Vagina (tissue), 2 donors: ENCODE measurements at regions not wholly inside any gene's neighbourhood (a gene's known extent, or its start where the extent isn't known, plus 50 kb on each side); places are given as distances from the start of the nearest gene placed in this dataset.

ENCODE experiments used
- DNase-seq, 2 donors: peaks; one replicate each; pipeline ENCODE4 v3.0.0-alpha.2; 2017; ENCODE audit errors: extremely low spot score in 2 of 2
- H3K27ac ChIP-seq: fragments of 200-600 bp; sonication (generic); one replicate; pipeline ENCODE4 v1.5.1; 2019
- H3K27me3 ChIP-seq: fragments of 200-600 bp; sonication (generic); one replicate; pipeline ENCODE4 v1.5.1; 2019
- H3K36me3 ChIP-seq, 2 donors: fragments of 200-600 bp; sonication (generic); one replicate each; pipeline ENCODE4 v1.5.1; 2017 to 2019
- H3K4me1 ChIP-seq: fragments of 200-600 bp; sonication (generic); one replicate; pipeline ENCODE4 v1.5.1; 2019
- H3K4me3 ChIP-seq, 2 donors: fragments of 200-600 bp; sonication (generic); 1 replicate in 1 of 2; 2 replicates in 1 of 2; pipeline ENCODE4 v1.5.1; 2016 to 2019
- H3K9me3 ChIP-seq: fragments of 200-600 bp; sonication (generic); one replicate; pipeline ENCODE4 v1.5.1; 2019
- CTCF ChIP-seq, 3 experiments: fragments of 450-650 bp in 2 of 3; fragments of 200-600 bp in 1 of 3; sonication (generic) in 1 of 3; IDR thresholded peaks; one replicate each; pipeline ENCODE4 v1.5.1; 2017 to 2019; ENCODE audit warnings: antibody characterized with exemption in 3 of 3, mild to moderate bottlenecking in 2 of 3, moderate library complexity in 2 of 3
- POLR2A ChIP-seq, 2 donors: fragments of 450-650 bp; IDR thresholded peaks; one replicate each; pipeline ENCODE4 v1.6.1; 2017; ENCODE audit warnings: antibody characterized with exemption in 2 of 2, mild to moderate bottlenecking in 2 of 2, moderate library complexity in 2 of 2
- POLR2AphosphoS5 ChIP-seq, 2 donors: sonication (generic); formaldehyde crosslinking; IDR thresholded peaks; one replicate each; pipeline ENCODE4 v1.9.0; 2017; ENCODE audit warnings: antibody characterized with exemption in 2 of 2, mild to moderate bottlenecking in 2 of 2, low read depth in 1 of 2; ENCODE audit not compliant: insufficient read depth in 1 of 2
- intact Hi-C: fragments of 100-400 bp; cut with DNase I; formaldehyde crosslinking; loops from one replicate; pipeline ENCODE4 v1.15.1; 2023

- no peaks in the 10 kb centered on the region for H3K4me1 ChIP-seq
- intact Hi-C loops: no loop called here
- no peak for DNase-seq
- TF ChIP-seq POLR2AphosphoS5 (IDR thresholded peaks at IDR 0.05; ENCODE audit: insufficient read depth in 1 of 2, low read depth in 1 of 2): no peak
- no peak for TF ChIP-seq CTCF (IDR thresholded peaks at IDR 0.05)
- TF ChIP-seq POLR2A (IDR thresholded peaks at IDR 0.05): no peak
- H3K4me3 ChIP-seq: no peak overlapping the region
- no peaks in the 10 kb centered on the region for H3K27me3 ChIP-seq
- H3K9me3 ChIP-seq: no peaks in the 10 kb centered on the region
- H3K27ac ChIP-seq: no peak overlapping the region
- H3K36me3 ChIP-seq: no peaks in the 10 kb centered on the region
Observed at GRCh38 chr10:121025731-121026130, 174.6 kb downstream of the WDR11 start.

GRCh38 chr10:121027371-121027770 is 176.2 kb downstream of the WDR11 start:
- no peak for DNase-seq
- Histone ChIP-seq H3K27ac (no peak overlapping the region), H3K36me3 (no peaks in the 10 kb centered on the region), H3K4me1 (peaks cover under 1% of the 10 kb centered on the region), H3K27me3 (no peaks in the 10 kb centered on the region), H3K4me3 (no peak overlapping the region), H3K9me3 (no peaks in the 10 kb centered on the region)
- TF ChIP-seq POLR2A (IDR thresholded peaks at IDR 0.05) (no peak), POLR2AphosphoS5 (IDR thresholded peaks at IDR 0.05; ENCODE audit: insufficient read depth in 1 of 2, low read depth in 1 of 2) (no peak), CTCF (IDR thresholded peaks at IDR 0.05) (no peak)
- intact Hi-C loops: no loop called here

- Histone ChIP-seq H3K36me3 (no peaks in the 10 kb centered on the region), H3K4me3 (no peak overlapping the region), H3K4me1 (peaks cover 7% of the 10 kb centered on the region), H3K9me3 (no peaks in the 10 kb centered on the region), H3K27ac (no peak overlapping the region), H3K27me3 (no peaks in the 10 kb centered on the region)
- DNase-seq: no peak
- TF ChIP-seq CTCF (IDR thresholded peaks at IDR 0.05) (no peak), POLR2A (IDR thresholded peaks at IDR 0.05) (no peak), POLR2AphosphoS5 (IDR thresholded peaks at IDR 0.05; ENCODE audit: insufficient read depth in 1 of 2, low read depth in 1 of 2) (no peak)
- intact Hi-C loops: no loop called here
Observed at GRCh38 chr10:121032460-121032859, 181.3 kb downstream of the WDR11 start.

- Histone ChIP-seq H3K27me3 (no peaks in the 10 kb centered on the region), H3K4me3 (no peak overlapping the region), H3K27ac (no peak overlapping the region), H3K36me3 (no peaks in the 10 kb centered on the region), H3K4me1 (peaks cover 7% of the 10 kb centered on the region), H3K9me3 (no peaks in the 10 kb centered on the region)
- DNase-seq: no peak
- TF ChIP-seq POLR2AphosphoS5 (IDR thresholded peaks at IDR 0.05; ENCODE audit: insufficient read depth in 1 of 2, low read depth in 1 of 2) (peak in 1 of 2 donors; percentile 48), POLR2A (IDR thresholded peaks at IDR 0.05) (no peak)
- intact Hi-C loops: no loop called here
Observed at GRCh38 chr10:121033366-121033765, 182.2 kb downstream of the WDR11 start.

- H3K4me3 ChIP-seq: no peak overlapping the region
- intact Hi-C loops: no loop called here
- H3K36me3 ChIP-seq: no peaks in the 10 kb centered on the region
- H3K9me3 ChIP-seq: no peaks in the 10 kb centered on the region
- peaks cover 7% of the 10 kb centered on the region for H3K4me1 ChIP-seq
- DNase-seq: no peak
- H3K27ac ChIP-seq: no peak overlapping the region
- TF ChIP-seq CTCF (IDR thresholded peaks at IDR 0.05): no peak
- TF ChIP-seq POLR2A (IDR thresholded peaks at IDR 0.05): no peak
- no peak for TF ChIP-seq POLR2AphosphoS5 (IDR thresholded peaks at IDR 0.05; ENCODE audit: insufficient read depth in 1 of 2, low read depth in 1 of 2)
- no peaks in the 10 kb centered on the region for H3K27me3 ChIP-seq
Observed at GRCh38 chr10:121036431-121036830, 185.3 kb downstream of the WDR11 start.
